Suprapubic skin (tissue), 4 donors: ENCODE measurements at regions not wholly inside any gene's neighbourhood (a gene's known extent, or its start where the extent isn't known, plus 50 kb on each side); places are given as distances from the start of the nearest gene placed in this dataset.

Experiments used
- DNase-seq, 2 donors: peaks; one replicate each; pipeline ENCODE4 v3.0.0-alpha.2; 2019; ENCODE audit warnings: low spot score in 2 of 2
- H3K27ac ChIP-seq: fragments of 200-600 bp; sonication (generic); one replicate; pipeline ENCODE4 v1.5.1; 2019
- H3K27me3 ChIP-seq: fragments of 200-600 bp; sonication (generic); one replicate; pipeline ENCODE4 v1.5.1; 2019
- H3K36me3 ChIP-seq: fragments of 200-600 bp; sonication (generic); one replicate; pipeline ENCODE4 v1.5.1; 2019
- H3K4me1 ChIP-seq: fragments of 200-600 bp; sonication (generic); one replicate; pipeline ENCODE4 v1.5.1; 2019
- H3K4me3 ChIP-seq: fragments of 200-600 bp; sonication (generic); one replicate; pipeline ENCODE4 v1.5.1; 2019; ENCODE audit warnings: mild to moderate bottlenecking
- H3K9me3 ChIP-seq: fragments of 200-600 bp; sonication (generic); one replicate; pipeline ENCODE4 v1.5.1; 2019
- EP300 ChIP-seq: sonication (generic); formaldehyde crosslinking; IDR thresholded peaks from one replicate; pipeline ENCODE4 v1.6.1; 2017; ENCODE audit warnings: antibody characterized with exemption
- POLR2A ChIP-seq, 2 donors: fragments of 450-650 bp; IDR thresholded peaks; one replicate each; pipeline ENCODE4 v1.6.1; 2017; ENCODE audit warnings: antibody characterized with exemption in 2 of 2, mild to moderate bottlenecking in 2 of 2, moderate library complexity in 2 of 2
- POLR2AphosphoS5 ChIP-seq, 3 donors: sonication (generic); formaldehyde crosslinking; IDR thresholded peaks; one replicate each; pipeline ENCODE4 v1.6.1; 2017; ENCODE audit warnings: antibody characterized with exemption in 3 of 3
- WGBS: methylation state at CpG from one replicate; pipeline ENCODE4 v1.1.5; 2018; 5-methylcytosine and 5-hydroxymethylcytosine counted together
- TF ChIP-seq, protein P1 (sequence below), 2 donors: fragments of 200-600 bp in 1 of 2; fragments of 450-650 bp in 1 of 2; sonication (generic) in 1 of 2; IDR thresholded peaks; one replicate each; pipeline ENCODE4 v1.5.1; 2016 to 2019; ENCODE audit warnings: antibody characterized with exemption in 2 of 2, mild to moderate bottlenecking in 1 of 2, moderate library complexity in 1 of 2

DNA sequence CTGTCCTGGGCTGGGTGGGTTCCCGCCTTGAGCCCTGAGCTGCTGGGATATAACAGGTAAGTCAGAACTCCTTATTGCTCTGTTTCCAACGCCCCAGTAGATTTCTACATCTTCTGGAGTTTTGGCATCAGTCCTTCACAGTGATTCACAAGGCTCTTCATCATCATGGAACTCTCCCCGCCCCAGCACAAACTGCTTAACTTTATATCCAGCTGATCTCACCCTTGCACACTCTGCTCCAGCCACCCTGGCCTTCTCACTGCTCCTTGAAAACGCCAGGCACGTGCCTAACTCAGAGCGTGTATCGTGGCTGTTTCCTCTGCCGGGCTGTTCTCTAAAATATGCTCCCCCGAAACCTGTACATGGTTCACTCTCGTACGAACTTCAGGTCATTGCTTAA, 264.9 kb downstream of the NOVA1 start:
- DNase-seq = no peak
- H3K4me3 ChIP-seq = no peak overlapping the region
- TF ChIP-seq POLR2AphosphoS5 (IDR thresholded peaks at IDR 0.05) (no peak), POLR2A (IDR thresholded peaks at IDR 0.05) (no peak), EP300 (no peak)
- TF ChIP-seq, protein P1, sequence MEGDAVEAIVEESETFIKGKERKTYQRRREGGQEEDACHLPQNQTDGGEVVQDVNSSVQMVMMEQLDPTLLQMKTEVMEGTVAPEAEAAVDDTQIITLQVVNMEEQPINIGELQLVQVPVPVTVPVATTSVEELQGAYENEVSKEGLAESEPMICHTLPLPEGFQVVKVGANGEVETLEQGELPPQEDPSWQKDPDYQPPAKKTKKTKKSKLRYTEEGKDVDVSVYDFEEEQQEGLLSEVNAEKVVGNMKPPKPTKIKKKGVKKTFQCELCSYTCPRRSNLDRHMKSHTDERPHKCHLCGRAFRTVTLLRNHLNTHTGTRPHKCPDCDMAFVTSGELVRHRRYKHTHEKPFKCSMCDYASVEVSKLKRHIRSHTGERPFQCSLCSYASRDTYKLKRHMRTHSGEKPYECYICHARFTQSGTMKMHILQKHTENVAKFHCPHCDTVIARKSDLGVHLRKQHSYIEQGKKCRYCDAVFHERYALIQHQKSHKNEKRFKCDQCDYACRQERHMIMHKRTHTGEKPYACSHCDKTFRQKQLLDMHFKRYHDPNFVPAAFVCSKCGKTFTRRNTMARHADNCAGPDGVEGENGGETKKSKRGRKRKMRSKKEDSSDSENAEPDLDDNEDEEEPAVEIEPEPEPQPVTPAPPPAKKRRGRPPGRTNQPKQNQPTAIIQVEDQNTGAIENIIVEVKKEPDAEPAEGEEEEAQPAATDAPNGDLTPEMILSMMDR (IDR thresholded peaks at IDR 0.05) = no peak
- no peak overlapping the region for H3K27ac ChIP-seq
- H3K9me3 ChIP-seq = no peaks in the 10 kb centered on the region
- H3K27me3 ChIP-seq = no peaks in the 10 kb centered on the region
- no peaks in the 10 kb centered on the region for H3K36me3 ChIP-seq
- WGBS = 75% methylated on average over 11 of the region's 11 CpGs
- no peaks in the 10 kb centered on the region for H3K4me1 ChIP-seq

DNA sequence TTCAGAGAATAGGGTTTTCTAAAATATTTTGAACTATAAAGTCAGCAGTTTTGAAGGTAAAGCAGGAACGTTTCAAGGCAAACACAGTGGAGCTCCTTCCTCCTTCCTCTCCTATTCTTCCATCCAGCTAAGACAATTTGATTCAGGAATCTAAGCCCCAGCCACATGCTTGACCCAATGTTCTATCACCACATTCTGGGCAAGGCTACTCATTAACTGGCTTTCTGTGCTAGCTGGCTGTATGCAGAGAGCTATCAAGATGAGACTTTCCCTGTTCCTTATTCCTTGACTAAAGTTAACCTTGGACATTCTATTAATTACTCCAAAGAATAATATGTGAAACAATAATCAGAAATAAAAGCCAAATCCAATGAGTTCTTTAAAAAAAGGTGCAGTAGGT, 266.9 kb downstream of the NOVA1 start:
- no peak for DNase-seq
- 52% methylated on average over 1 of the region's 1 CpG for WGBS
- Histone ChIP-seq H3K4me3 (no peak overlapping the region), H3K9me3 (no peaks in the 10 kb centered on the region), H3K27me3 (no peaks in the 10 kb centered on the region), H3K36me3 (no peaks in the 10 kb centered on the region), H3K4me1 (no peaks in the 10 kb centered on the region), H3K27ac (peak overlapping the region; percentile 34)
- TF ChIP-seq EP300 (no peak), POLR2A (IDR thresholded peaks at IDR 0.05) (no peak), POLR2AphosphoS5 (IDR thresholded peaks at IDR 0.05) (no peak)
- TF ChIP-seq, protein P1 (IDR thresholded peaks at IDR 0.05) = no peak

DNA sequence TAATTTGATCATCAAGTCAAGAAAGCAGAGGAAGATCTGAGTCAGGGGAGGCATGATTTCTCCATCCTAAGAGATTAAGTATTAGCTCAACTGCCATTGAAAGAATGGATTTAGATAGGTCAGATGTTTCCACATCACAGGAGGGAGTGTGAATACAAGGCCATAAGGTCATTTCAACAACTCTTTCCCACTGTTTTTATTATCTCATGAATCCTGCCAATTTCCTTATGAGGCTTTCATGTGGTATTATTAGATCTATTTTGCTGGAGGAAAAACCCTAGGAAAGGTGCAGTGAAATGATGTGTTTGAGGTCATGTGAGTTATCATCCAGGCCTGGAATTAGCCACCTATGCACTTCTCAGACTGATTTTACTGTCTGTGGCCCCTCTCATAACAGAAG, 269.0 kb downstream of the NOVA1 start:
- Histone ChIP-seq H3K4me3 (no peak overlapping the region), H3K4me1 (no peaks in the 10 kb centered on the region), H3K9me3 (no peaks in the 10 kb centered on the region), H3K27me3 (no peaks in the 10 kb centered on the region), H3K36me3 (no peaks in the 10 kb centered on the region), H3K27ac (no peak overlapping the region)
- DNase-seq = no peak
- TF ChIP-seq POLR2A (IDR thresholded peaks at IDR 0.05) = no peak
- TF ChIP-seq EP300 = no peak
- TF ChIP-seq, protein P1 (IDR thresholded peaks at IDR 0.05) = no peak
- TF ChIP-seq POLR2AphosphoS5 (IDR thresholded peaks at IDR 0.05) = no peak

DNA sequence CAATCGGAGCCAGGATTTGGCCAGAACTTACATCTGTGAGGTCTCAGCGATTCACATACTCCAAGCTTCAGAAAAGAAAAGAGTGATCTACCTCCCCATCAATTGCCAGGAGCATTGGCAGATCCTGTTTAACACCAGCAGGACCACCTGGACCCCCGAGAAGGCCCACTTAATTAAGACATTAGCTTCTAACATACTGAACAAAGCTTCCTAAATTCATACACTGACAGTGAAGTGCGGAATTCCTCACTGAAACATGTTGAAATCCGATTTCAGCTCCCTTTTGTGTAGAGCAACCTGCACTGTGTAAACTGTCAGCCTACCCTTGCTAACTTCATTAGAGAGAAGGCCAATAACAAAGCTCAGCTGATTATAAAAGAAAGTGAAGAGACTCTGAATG, 274.0 kb downstream of the NOVA1 start:
- no peaks in the 10 kb centered on the region for H3K4me1 ChIP-seq
- no peaks in the 10 kb centered on the region for H3K27me3 ChIP-seq
- WGBS = 52% methylated on average over 5 of the region's 5 CpGs
- H3K36me3 ChIP-seq = no peaks in the 10 kb centered on the region
- no peak overlapping the region for H3K4me3 ChIP-seq
- no peaks in the 10 kb centered on the region for H3K9me3 ChIP-seq
- H3K27ac ChIP-seq = no peak overlapping the region
- TF ChIP-seq POLR2A (IDR thresholded peaks at IDR 0.05) = no peak
- TF ChIP-seq POLR2AphosphoS5 (IDR thresholded peaks at IDR 0.05) = no peak
- TF ChIP-seq EP300 = no peak
- TF ChIP-seq, protein P1 (IDR thresholded peaks at IDR 0.05) = no peak
- no peak for DNase-seq

DNA sequence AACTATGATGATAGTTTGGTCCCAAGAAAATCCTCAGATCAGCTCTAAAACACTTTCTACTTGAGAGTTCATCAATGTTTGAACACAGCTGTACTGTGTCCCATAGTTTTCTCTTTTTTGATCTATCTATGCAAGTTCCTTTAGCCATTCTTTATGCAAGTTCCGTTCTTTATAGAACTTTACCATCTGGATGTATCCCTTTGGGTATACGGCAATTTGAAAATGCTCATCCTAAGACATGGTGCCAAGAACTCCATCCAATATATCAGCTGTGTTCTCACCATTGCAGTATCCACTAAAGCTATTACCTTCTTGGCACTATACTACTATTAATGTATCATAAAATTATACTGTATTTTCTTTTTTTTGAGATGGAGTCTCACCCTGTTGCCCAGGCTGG, 276.9 kb downstream of the NOVA1 start:
- no peak overlapping the region for H3K27ac ChIP-seq
- no peaks in the 10 kb centered on the region for H3K4me1 ChIP-seq
- TF ChIP-seq EP300 (no peak), POLR2AphosphoS5 (IDR thresholded peaks at IDR 0.05) (no peak), POLR2A (IDR thresholded peaks at IDR 0.05) (no peak)
- TF ChIP-seq, protein P1 (IDR thresholded peaks at IDR 0.05) = no peak
- H3K27me3 ChIP-seq = no peaks in the 10 kb centered on the region
- no peak overlapping the region for H3K4me3 ChIP-seq
- no peak for DNase-seq
- 86% methylated on average over 2 of the region's 2 CpGs for WGBS
- H3K9me3 ChIP-seq = no peaks in the 10 kb centered on the region
- no peaks in the 10 kb centered on the region for H3K36me3 ChIP-seq
